SK-N-MC (cell line): ENCODE measurements at regions not wholly inside any gene's neighbourhood (a gene's known extent, or its start where the extent isn't known, plus 50 kb on each side); places are given as distances from the start of the nearest gene placed in this dataset.

Experiments used
- EZH2 ChIP-seq: fragments of 200-600 bp; sonication (generic); IDR thresholded peaks from one replicate; pipeline ENCODE4 v1.6.1; 2017; ENCODE audit warnings: antibody characterized with exemption
- FOXP2 ChIP-seq: optimal IDR thresholded peaks from 2 replicates; pipeline ENCODE3; 2011; ENCODE audit warnings: mild to moderate bottlenecking, moderate library complexity; ENCODE audit not compliant: insufficient read depth; ENCODE audit errors: extremely low read length, control extremely low read depth
- POLR2AphosphoS5 ChIP-seq: IDR thresholded peaks from 2 replicates; pipeline ENCODE4 v1.6.1; 2012; ENCODE audit warnings: mild to moderate bottlenecking, low read depth, low read length, borderline replicate concordance

- TF ChIP-seq POLR2AphosphoS5 (no peak), EZH2 (no peak), FOXP2 (no peak)
Measured at GRCh38 chr10:4051011-4051640, 266.1 kb upstream of the KLF6 start.
